ENCODE measurements at regions not wholly inside any gene's neighbourhood (a gene's known extent, or its start where the extent isn't known, plus 50 kb on each side); places are given as distances from the start of the nearest gene placed in this dataset.

- DNase-seq (ENCODE audit: low spot score) = peak; percentile 10
Observed at GRCh38 chr18:7482342-7482741, 84.8 kb upstream of the PTPRM start.

DNA sequence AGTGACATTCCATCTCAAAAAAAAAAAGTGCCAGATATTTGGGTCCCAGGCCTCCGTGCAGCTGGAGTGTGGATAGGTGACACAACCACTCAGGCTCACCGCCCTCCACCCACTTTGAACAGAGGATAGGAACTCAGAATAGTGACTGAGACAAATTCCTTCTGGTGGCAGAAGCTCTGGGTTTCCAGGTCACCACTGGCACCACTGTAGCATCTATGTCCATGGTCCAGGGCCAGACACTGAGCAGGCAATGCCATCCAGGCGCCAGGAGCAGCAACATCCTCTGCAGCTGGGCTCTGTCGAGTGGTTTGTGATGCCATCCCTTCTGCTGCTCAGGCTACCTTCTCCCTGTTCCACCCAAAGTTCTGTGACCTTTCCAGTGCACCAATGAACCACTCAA, 81.5 kb upstream of the PTPRM start:
- no peak for DNase-seq (ENCODE audit: low spot score)

GRCh38 chr18:7488571-7488970, 78.5 kb upstream of the PTPRM start:
- no peak for DNase-seq (ENCODE audit: low spot score)

- no peak for DNase-seq (ENCODE audit: low spot score)
Observed at GRCh38 chr18:7490104-7490503, 77.0 kb upstream of the PTPRM start.

- no peak for DNase-seq (ENCODE audit: low spot score)
Observed at GRCh38 chr18:7492385-7492784, 74.7 kb upstream of the PTPRM start.

DNA sequence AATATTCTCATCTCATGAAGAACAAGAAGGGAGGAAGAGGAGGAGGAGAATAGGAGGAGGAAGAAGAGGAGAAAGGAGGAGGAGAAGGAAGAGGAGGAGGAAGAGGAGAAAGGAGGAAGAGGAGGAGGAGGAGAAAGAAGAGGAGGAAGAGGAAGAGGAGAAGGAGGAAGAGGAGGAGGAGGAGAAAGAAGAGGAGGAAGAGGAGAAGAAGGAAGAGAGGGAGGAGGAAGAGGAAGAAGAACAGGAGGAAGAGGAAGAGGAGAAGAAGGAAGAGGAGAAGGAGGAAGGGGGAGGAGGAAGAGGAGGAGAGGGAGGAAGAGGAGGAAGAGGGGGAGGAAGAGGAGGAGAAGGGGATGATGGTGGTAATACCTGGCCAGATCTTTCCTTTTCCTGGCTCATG, 70.0 kb upstream of the PTPRM start:
- no peak for DNase-seq (ENCODE audit: low spot score)

DNA sequence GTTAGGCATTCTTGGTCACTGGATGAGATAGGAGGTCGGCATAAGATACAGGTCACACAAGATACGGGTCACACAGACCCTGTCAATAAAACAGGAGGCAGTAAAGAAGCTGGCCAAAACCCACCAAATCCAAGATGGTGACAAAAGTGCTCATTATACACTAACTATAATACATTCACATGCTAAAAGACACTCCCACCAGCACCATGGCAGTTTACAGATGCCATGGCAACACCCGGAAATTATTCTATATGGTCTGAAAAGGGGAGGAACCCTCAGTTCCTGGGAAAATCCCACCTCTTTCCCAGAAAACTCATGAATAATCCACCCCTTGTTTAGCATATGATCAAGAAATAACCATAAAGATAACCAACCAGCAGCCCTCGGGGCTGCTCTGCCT, 56.0 kb upstream of the PTPRM start:
- DNase-seq (ENCODE audit: low spot score) = no peak

- no peak for DNase-seq (ENCODE audit: low spot score)
Observed at GRCh38 chr18:7512348-7512747, 54.8 kb upstream of the PTPRM start.

DNA sequence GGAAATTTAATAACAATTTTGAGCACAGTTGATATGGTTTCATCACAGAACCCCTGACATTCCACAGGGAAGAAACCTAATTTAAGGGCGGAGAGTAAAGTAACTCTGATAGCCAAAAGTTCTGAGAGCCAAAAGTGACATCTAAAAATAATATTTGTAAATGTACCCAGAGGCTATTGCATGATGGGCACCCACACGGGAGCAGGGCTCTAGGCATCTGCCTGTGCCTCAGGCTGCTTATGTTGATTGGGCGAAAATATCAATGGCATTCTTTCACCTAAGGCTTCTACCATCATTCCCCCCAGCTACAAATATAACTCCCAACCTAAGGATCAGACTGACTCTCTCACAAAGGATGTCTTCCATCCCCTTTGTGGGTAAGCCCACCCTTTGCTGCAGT, 54.1 kb upstream of the PTPRM start:
- DNase-seq (ENCODE audit: low spot score) = no peak

- no peak for DNase-seq (ENCODE audit: low spot score)
Observed at GRCh38 chr18:7514796-7515440, 52.2 kb upstream of the PTPRM start.

DNA sequence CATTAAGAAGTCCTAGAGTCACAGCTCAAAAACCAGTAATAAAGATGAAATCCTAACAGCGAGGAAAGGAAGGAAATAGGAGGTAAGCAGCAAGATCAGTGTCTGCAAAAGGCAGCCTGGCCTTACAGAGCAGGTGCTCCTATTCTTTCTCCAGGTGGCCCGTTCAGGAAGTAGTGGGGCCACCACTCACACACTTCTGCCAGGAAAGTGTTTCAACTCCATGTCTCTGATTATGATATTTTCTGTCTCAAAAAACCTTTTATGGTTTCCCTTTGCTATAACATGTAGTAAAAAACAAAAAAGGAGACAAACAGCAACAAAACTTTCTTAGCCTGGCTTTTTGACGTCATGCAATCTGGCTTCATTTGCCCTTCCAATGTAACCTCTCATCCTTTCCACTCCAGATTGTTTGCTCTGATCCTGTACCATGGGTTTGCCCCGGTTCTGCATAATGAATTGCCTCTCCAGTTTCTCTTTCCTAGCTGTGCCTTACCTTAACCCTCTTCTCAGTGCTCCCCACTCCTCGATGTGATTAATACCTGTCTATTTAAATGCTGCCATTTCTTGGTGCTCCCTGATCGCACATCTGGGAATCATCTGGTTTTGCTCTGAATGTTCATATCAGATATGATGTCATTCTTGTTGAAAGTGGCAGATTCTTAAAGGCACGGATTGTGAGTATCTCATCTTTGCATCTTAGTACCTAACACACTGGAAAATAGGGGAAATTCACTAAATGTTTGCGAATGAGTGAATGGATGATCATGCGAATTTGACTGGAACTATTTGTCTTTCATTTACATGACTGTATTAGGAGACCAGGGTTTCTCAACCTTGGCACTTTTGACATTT, 50.6 kb upstream of the PTPRM start:
- DNase-seq (ENCODE audit: low spot score) = no peak
